Neutrophil (primary cell): ENCODE measurements at regions not wholly inside any gene's neighbourhood (a gene's known extent, or its start where the extent isn't known, plus 50 kb on each side); places are given as distances from the start of the nearest gene placed in this dataset.

Experiments used
- H3K27ac ChIP-seq: fragments of 200-600 bp; sonication (generic); 2 replicates; pipeline ENCODE4 v1.5.1; 2016; ENCODE audit warnings: mild to moderate bottlenecking, moderate library complexity
- H3K27me3 ChIP-seq: fragments of 200-600 bp; sonication (generic); 2 replicates; pipeline ENCODE4 v1.6.0; 2016; ENCODE audit warnings: mild to moderate bottlenecking
- H3K36me3 ChIP-seq: fragments of 200-600 bp; sonication (generic); 2 replicates; pipeline ENCODE4 v1.5.1; 2017
- H3K4me1 ChIP-seq, 2 experiments: fragments of 200-600 bp in 1 of 2; sonication (generic) in 1 of 2; 1 replicate in 1 of 2; 2 replicates in 1 of 2; pipeline versions ENCODE4 v1.5.1 to v1.6.1; 2013 to 2016; ENCODE audit warnings: low read depth in 1 of 2, low read length in 1 of 2, mild to moderate bottlenecking in 1 of 2, moderate library complexity in 1 of 2; ENCODE audit not compliant: control insufficient read depth in 1 of 2, insufficient read depth in 1 of 2
- H3K4me3 ChIP-seq, 2 experiments: fragments of 200-600 bp in 1 of 2; sonication (generic) in 1 of 2; 1 replicate in 1 of 2; 2 replicates in 1 of 2; pipeline ENCODE4 v1.5.1; 2013 to 2016; ENCODE audit warnings: low read depth in 1 of 2, low read length in 1 of 2, mild to moderate bottlenecking in 1 of 2, moderate library complexity in 1 of 2
- H3K9me3 ChIP-seq: fragments of 200-600 bp; sonication (generic); 2 replicates; pipeline ENCODE4 v1.5.1; 2016
- TF ChIP-seq, protein P1 (sequence below): fragments of 200-600 bp; sonication (generic); IDR thresholded peaks from 2 replicates; pipeline ENCODE4 v1.5.1; 2016; ENCODE audit warnings: antibody characterized with exemption

DNA sequence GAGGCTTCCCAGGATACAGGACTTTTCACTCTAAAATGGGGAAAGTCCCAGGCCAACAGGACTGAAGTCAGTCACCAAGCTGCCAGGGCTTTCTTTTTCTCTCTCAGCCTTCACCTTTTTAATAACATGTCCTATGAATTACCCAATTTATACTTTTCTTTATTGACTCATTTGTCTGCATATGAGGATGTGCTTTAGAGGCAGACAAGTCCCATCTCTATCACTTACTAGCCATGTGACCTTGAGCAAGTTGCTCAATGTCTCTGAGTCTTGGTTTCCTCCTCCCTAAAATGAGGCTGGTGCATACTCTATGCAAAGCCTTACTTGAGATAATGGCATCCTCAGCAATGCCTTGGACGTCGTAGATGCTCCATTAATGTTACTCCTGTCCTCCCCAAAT, 98.1 kb upstream of the TMPO start:
- Histone ChIP-seq H3K4me1 (no peaks in the 10 kb centered on the region), H3K9me3 (no peaks in the 10 kb centered on the region), H3K27me3 (peaks cover 37% of the 10 kb centered on the region), H3K27ac (no peak overlapping the region), H3K4me3 (no peak overlapping the region), H3K36me3 (no peaks in the 10 kb centered on the region)
- TF ChIP-seq, protein P1, sequence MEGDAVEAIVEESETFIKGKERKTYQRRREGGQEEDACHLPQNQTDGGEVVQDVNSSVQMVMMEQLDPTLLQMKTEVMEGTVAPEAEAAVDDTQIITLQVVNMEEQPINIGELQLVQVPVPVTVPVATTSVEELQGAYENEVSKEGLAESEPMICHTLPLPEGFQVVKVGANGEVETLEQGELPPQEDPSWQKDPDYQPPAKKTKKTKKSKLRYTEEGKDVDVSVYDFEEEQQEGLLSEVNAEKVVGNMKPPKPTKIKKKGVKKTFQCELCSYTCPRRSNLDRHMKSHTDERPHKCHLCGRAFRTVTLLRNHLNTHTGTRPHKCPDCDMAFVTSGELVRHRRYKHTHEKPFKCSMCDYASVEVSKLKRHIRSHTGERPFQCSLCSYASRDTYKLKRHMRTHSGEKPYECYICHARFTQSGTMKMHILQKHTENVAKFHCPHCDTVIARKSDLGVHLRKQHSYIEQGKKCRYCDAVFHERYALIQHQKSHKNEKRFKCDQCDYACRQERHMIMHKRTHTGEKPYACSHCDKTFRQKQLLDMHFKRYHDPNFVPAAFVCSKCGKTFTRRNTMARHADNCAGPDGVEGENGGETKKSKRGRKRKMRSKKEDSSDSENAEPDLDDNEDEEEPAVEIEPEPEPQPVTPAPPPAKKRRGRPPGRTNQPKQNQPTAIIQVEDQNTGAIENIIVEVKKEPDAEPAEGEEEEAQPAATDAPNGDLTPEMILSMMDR, result no peak

DNA sequence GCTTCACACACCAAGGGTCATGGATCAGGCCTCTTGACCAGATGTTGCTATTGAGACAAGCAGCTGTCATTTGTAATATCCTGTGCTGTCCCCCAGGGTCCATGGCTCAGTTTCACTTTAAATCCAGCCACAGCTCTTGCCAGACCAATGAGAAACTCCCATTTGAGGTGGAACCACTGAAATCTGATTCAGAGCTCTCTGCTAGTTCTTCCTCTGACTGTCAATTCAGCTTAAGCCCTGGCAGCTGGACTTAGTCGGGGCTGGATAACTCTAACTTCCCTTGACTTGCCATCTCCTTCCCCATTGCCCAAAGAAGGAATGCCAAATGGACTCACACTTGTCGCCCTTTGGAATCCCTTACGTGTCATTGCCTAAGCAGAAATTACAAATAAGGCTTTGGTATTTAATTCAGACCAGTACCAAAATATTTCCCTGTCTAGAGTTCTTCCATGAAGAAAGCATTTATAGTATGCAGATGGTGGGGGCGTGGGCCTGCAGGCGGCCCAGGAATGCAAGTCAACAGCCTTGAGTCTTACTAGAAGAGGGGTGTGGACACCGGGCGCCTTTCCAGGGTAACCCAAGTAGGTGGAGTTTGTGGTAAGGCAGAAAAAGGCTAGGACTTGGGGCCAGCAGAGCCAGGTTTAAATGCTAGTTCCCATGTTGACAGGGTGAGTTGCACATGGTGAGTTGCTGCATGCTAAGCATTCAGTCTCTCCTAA, 96.9 kb upstream of the TMPO start:
- H3K4me3 ChIP-seq, result no peak overlapping the region
- H3K36me3 ChIP-seq, result no peaks in the 10 kb centered on the region
- TF ChIP-seq, protein P1, result no peak
- peaks cover 47% of the 10 kb centered on the region for H3K27me3 ChIP-seq
- H3K4me1 ChIP-seq, result no peaks in the 10 kb centered on the region
- H3K27ac ChIP-seq, result no peak overlapping the region
- no peaks in the 10 kb centered on the region for H3K9me3 ChIP-seq

DNA sequence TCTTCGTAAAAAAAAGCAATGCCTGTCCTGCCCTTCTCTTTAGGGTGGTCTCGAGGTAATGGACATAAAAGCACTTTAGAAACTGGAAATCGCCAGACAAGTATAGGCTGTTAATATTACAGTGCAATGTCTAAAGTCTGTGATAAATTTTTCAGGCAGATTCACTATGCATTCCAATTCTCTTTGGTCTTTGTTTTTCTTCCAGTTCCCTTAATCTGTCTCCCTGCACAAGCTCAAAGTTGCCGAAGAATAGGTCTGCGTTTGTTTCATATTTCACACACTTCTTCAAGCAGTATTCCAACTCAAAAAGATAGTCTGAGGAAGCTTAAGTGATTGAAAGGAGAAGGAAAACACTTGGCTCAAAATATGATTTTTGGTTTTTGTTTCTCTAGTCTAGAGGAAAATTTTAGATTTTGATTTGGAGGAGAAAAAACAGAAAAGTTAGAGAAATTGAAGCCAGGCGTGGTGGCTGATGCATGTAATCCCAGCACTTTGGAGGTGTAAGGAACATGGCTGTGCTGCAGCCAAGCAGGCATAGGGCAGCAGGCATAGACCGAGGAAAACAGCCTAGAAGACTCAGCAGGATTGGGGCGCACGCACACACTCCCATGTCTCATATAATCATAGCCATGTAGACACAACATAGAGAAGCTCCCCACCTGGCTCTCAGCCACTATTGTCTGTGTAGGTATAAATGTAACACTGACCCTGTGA, 96.2 kb upstream of the TMPO start:
- H3K36me3 ChIP-seq, result no peaks in the 10 kb centered on the region
- no peaks in the 10 kb centered on the region for H3K9me3 ChIP-seq
- TF ChIP-seq, protein P1, result no peak
- no peak overlapping the region for H3K4me3 ChIP-seq
- no peak overlapping the region for H3K27ac ChIP-seq
- H3K4me1 ChIP-seq, result no peaks in the 10 kb centered on the region
- H3K27me3 ChIP-seq, result peaks cover 54% of the 10 kb centered on the region

DNA sequence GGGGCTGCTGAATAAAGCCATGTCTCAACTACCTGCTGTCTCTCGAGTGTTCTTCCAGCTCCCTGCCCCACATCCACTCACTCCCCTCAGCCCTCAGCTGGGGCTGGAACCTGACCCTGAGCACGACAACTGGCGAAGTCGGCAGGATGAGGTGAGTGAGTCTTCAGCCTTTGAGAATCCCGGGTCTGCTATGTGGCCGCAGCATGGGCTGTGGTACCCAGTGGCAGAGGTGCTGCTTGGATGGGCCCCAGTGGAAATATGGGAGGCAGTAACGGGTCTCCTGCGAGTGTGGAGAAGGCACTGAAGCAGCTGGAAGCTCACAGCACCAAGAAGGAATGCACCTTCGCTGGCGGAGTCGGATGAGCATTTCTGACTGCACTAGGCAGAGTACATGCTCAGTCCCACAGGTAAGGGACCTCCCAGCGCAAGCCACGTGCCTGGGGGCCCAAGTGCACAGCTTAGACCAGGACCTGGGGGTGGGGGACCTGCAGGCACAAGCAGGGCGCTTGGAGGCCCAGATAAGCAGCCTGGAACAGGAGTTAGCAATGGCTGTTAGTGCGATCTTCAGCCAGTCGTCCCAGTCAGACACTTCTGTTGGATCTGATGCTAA, 95.5 kb upstream of the TMPO start:
- Histone ChIP-seq H3K4me3 (no peak overlapping the region), H3K36me3 (no peaks in the 10 kb centered on the region), H3K27me3 (peaks cover 61% of the 10 kb centered on the region), H3K9me3 (no peaks in the 10 kb centered on the region), H3K27ac (no peak overlapping the region), H3K4me1 (peaks cover 2% of the 10 kb centered on the region in 2 experiments)
- TF ChIP-seq, protein P1, result no peak

DNA sequence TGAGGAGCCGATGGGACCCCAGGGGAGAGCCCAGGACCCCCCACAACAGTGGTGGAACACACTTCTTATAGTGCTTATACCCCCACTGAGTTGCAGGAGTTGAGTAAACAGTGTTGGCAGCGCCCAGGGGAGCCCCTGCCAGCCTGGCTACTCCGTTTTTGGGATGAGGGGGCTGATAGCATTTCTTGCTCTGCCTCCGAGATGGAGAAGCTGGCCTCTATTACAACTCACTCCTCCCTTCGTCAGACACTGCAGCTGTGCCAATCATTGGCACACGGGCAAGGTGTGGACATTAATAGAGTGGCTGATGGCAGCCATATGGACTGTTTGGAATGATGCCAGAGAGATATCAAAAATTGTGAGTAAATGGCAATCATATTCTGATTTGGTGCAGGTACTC, 94.9 kb upstream of the TMPO start:
- TF ChIP-seq, protein P1, result no peak
- no peaks in the 10 kb centered on the region for H3K36me3 ChIP-seq
- H3K27me3 ChIP-seq, result peaks cover 57% of the 10 kb centered on the region
- no peaks in the 10 kb centered on the region for H3K9me3 ChIP-seq
- no peak overlapping the region for H3K27ac ChIP-seq
- peaks cover 2 to 4% of the 10 kb centered on the region in 2 experiments for H3K4me1 ChIP-seq
- H3K4me3 ChIP-seq, result no peak overlapping the region
